OCI-LY3 (cell line): ENCODE measurements at regions not wholly inside any gene's neighbourhood (a gene's known extent, or its start where the extent isn't known, plus 50 kb on each side); places are given as distances from the start of the nearest gene placed in this dataset.

Experiments used
- EZH2phosphoT487 ChIP-seq: fragments of 200-600 bp; shearing (Covaris generic); IDR thresholded peaks from 2 replicates; pipeline ENCODE4 v1.6.1; 2018; ENCODE audit warnings: antibody characterized with exemption, mixed run types, low read depth
- TF ChIP-seq, protein P1 (sequence below): fragments of 200-600, 300-600 bp; sonication (generic); IDR thresholded peaks from 2 replicates; pipeline ENCODE4 v1.5.1; 2014; ENCODE audit warnings: antibody characterized with exemption, low read length, low read depth

- TF ChIP-seq, protein P1, sequence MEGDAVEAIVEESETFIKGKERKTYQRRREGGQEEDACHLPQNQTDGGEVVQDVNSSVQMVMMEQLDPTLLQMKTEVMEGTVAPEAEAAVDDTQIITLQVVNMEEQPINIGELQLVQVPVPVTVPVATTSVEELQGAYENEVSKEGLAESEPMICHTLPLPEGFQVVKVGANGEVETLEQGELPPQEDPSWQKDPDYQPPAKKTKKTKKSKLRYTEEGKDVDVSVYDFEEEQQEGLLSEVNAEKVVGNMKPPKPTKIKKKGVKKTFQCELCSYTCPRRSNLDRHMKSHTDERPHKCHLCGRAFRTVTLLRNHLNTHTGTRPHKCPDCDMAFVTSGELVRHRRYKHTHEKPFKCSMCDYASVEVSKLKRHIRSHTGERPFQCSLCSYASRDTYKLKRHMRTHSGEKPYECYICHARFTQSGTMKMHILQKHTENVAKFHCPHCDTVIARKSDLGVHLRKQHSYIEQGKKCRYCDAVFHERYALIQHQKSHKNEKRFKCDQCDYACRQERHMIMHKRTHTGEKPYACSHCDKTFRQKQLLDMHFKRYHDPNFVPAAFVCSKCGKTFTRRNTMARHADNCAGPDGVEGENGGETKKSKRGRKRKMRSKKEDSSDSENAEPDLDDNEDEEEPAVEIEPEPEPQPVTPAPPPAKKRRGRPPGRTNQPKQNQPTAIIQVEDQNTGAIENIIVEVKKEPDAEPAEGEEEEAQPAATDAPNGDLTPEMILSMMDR: no peak
- TF ChIP-seq EZH2phosphoT487: no peak
Measured at GRCh38 chr5:73280386-73280785, 107.4 kb downstream of the TMEM174 start.
